Sigmoid colon (tissue), 6 donors: ENCODE measurements at regions not wholly inside any gene's neighbourhood (a gene's known extent, or its start where the extent isn't known, plus 50 kb on each side); places are given as distances from the start of the nearest gene placed in this dataset.

Source experiments
- DNase-seq: peaks from one replicate; pipeline ENCODE4 v3.0.0-alpha.2; 2019
- H3K27ac ChIP-seq, 4 donors: fragments of 200-600 bp; sonication (generic); one replicate each; pipeline ENCODE4 v1.5.1; 2016 to 2019; ENCODE audit warnings: mild to moderate bottlenecking in 1 of 4
- H3K27me3 ChIP-seq, 3 donors: fragments of 200-600 bp; sonication (generic); one replicate each; pipeline ENCODE4 v1.5.1; 2019; ENCODE audit warnings: mild to moderate bottlenecking in 1 of 3
- H3K36me3 ChIP-seq, 4 donors: fragments of 200-600 bp; sonication (generic); one replicate each; pipeline ENCODE4 v1.5.1; 2016 to 2019
- H3K4me1 ChIP-seq, 4 donors: fragments of 200-600 bp; sonication (generic); one replicate each; pipeline ENCODE4 v1.5.1; 2017 to 2019
- H3K4me3 ChIP-seq, 4 donors: fragments of 200-600 bp; sonication (generic); one replicate each; pipeline ENCODE4 v1.5.1; 2017 to 2019; ENCODE audit warnings: mild to moderate bottlenecking in 2 of 4, moderate library complexity in 1 of 4
- H3K9me3 ChIP-seq, 4 donors: fragments of 200-600 bp in 3 of 4; sonication (generic) in 3 of 4; one replicate each; pipeline versions ENCODE4 v1.5.1 to v1.6.1; 2013 to 2019
- CTCF ChIP-seq, 4 experiments: fragments of 450-650 bp in 3 of 4; fragments of 200-600 bp in 1 of 4; IDR thresholded peaks; one replicate each; pipeline ENCODE4 v1.5.1; 2016 to 2019; ENCODE audit warnings: antibody characterized with exemption in 4 of 4, mild to moderate bottlenecking in 3 of 4, moderate library complexity in 2 of 4
- EP300 ChIP-seq, 4 donors: sonication (generic); formaldehyde crosslinking; IDR thresholded peaks; one replicate each; pipeline ENCODE4 v1.6.1; 2017; ENCODE audit warnings: antibody characterized with exemption in 4 of 4
- POLR2A ChIP-seq, 2 donors: fragments of 450-650 bp; IDR thresholded peaks; one replicate each; pipeline ENCODE4 v1.6.1; 2016; ENCODE audit warnings: antibody characterized with exemption in 2 of 2, mild to moderate bottlenecking in 2 of 2, moderate library complexity in 2 of 2
- POLR2AphosphoS5 ChIP-seq, 4 donors: sonication (generic); formaldehyde crosslinking; IDR thresholded peaks; one replicate each; pipeline ENCODE4 v1.6.1; 2017; ENCODE audit warnings: antibody characterized with exemption in 4 of 4
- WGBS, 2 donors: extraction: QIAGEN DNeasy Blood & Tissue Kit; methylation state at CpG; one replicate each; pipeline ENCODE4 v1.1.7; 2013; 5-methylcytosine and 5-hydroxymethylcytosine counted together
- intact Hi-C: fragments of 100-400 bp; cut with DNase I; formaldehyde crosslinking; loops from one replicate; pipeline ENCODE4 v1.15.1; 2023
- donor health status: healthy with polysubstance abuse.
- donor health status: healthy.

GRCh38 chr12:127277882-127278281, 989.1 kb upstream of the TMEM132C start:
- H3K4me3 ChIP-seq: no peak overlapping the region
- DNase-seq: no peak
- H3K27ac ChIP-seq: no peak overlapping the region
- no peaks in the 10 kb centered on the region for H3K9me3 ChIP-seq
- no peaks in the 10 kb centered on the region for H3K36me3 ChIP-seq
- intact Hi-C loops: no loop called here
- 55 to 69% methylated on average over 7 of the region's 7 CpGs for WGBS, 2 donors
- peaks cover 0 to 4% (median 0%) of the 10 kb centered on the region in 4 donors for H3K4me1 ChIP-seq
- peaks cover 0 to 23% (median 12%) of the 10 kb centered on the region in 3 donors for H3K27me3 ChIP-seq
- TF ChIP-seq POLR2A (IDR thresholded peaks at IDR 0.05) (no peak), CTCF (IDR thresholded peaks at IDR 0.05) (no peak), POLR2AphosphoS5 (IDR thresholded peaks at IDR 0.05) (no peak), EP300 (IDR thresholded peaks at IDR 0.05) (no peak)

GRCh38 chr12:127278351-127278750, 988.6 kb upstream of the TMEM132C start:
- TF ChIP-seq POLR2AphosphoS5 (IDR thresholded peaks at IDR 0.05): no peak
- TF ChIP-seq POLR2A (IDR thresholded peaks at IDR 0.05): no peak
- TF ChIP-seq EP300 (IDR thresholded peaks at IDR 0.05): no peak
- TF ChIP-seq CTCF (IDR thresholded peaks at IDR 0.05): no peak
- no peak for DNase-seq
- 93% methylated on average over 3 of the region's 3 CpGs for WGBS, 2 donors

GRCh38 chr12:127280393-127281275, 986.3 kb upstream of the TMEM132C start:
- no peak overlapping the region for H3K27ac ChIP-seq
- H3K36me3 ChIP-seq: no peaks in the 10 kb centered on the region
- H3K27me3 ChIP-seq: peaks cover 0 to 20% (median 12%) of the 10 kb centered on the region in 3 donors
- no peak for DNase-seq
- WGBS, 2 donors: 12 to 19% methylated on average over 43 of the region's 43 CpGs
- H3K4me3 ChIP-seq: no peak overlapping the region
- H3K9me3 ChIP-seq: no peaks in the 10 kb centered on the region
- intact Hi-C loops: no loop called here
- no peak for TF ChIP-seq POLR2AphosphoS5 (IDR thresholded peaks at IDR 0.05)
- TF ChIP-seq POLR2A (IDR thresholded peaks at IDR 0.05): no peak
- peak in 3 of 4 experiments; percentile 16 to 72 (median 42) for TF ChIP-seq CTCF (IDR thresholded peaks at IDR 0.05)
- peaks cover 0 to 10% (median 0%) of the 10 kb centered on the region in 4 donors for H3K4me1 ChIP-seq

More at GRCh38 chr12:127278351-127278750, 988.6 kb upstream of the TMEM132C start:
- H3K36me3 ChIP-seq: no peaks in the 10 kb centered on the region
- H3K4me3 ChIP-seq: no peak overlapping the region
- H3K4me1 ChIP-seq: peaks cover 0 to 4% (median 0%) of the 10 kb centered on the region in 4 donors
- intact Hi-C loops: no loop called here
- H3K27me3 ChIP-seq: peaks cover 0 to 23% (median 12%) of the 10 kb centered on the region in 3 donors
- H3K9me3 ChIP-seq: no peaks in the 10 kb centered on the region
- no peak overlapping the region for H3K27ac ChIP-seq

- TF ChIP-seq POLR2AphosphoS5 (IDR thresholded peaks at IDR 0.05) (no peak), POLR2A (IDR thresholded peaks at IDR 0.05) (no peak), EP300 (IDR thresholded peaks at IDR 0.05) (no peak), CTCF (IDR thresholded peaks at IDR 0.05) (no peak)
- peaks cover 0 to 10% (median 0%) of the 10 kb centered on the region in 4 donors for H3K4me1 ChIP-seq
- H3K27ac ChIP-seq: no peak overlapping the region
- WGBS, 2 donors: 82 to 84% methylated on average over 7 of the region's 7 CpGs
- H3K27me3 ChIP-seq: peaks cover 0 to 20% (median 12%) of the 10 kb centered on the region in 3 donors
- no peak overlapping the region for H3K4me3 ChIP-seq
- no peaks in the 10 kb centered on the region for H3K36me3 ChIP-seq
- no peaks in the 10 kb centered on the region for H3K9me3 ChIP-seq
- DNase-seq: no peak
- intact Hi-C loops: no loop called here
Observed at GRCh38 chr12:127282786-127283565, 984.0 kb upstream of the TMEM132C start.
